ENCODE measurements at regions not wholly inside any gene's neighbourhood (a gene's known extent, or its start where the extent isn't known, plus 50 kb on each side); places are given as distances from the start of the nearest gene placed in this dataset.

DNA sequence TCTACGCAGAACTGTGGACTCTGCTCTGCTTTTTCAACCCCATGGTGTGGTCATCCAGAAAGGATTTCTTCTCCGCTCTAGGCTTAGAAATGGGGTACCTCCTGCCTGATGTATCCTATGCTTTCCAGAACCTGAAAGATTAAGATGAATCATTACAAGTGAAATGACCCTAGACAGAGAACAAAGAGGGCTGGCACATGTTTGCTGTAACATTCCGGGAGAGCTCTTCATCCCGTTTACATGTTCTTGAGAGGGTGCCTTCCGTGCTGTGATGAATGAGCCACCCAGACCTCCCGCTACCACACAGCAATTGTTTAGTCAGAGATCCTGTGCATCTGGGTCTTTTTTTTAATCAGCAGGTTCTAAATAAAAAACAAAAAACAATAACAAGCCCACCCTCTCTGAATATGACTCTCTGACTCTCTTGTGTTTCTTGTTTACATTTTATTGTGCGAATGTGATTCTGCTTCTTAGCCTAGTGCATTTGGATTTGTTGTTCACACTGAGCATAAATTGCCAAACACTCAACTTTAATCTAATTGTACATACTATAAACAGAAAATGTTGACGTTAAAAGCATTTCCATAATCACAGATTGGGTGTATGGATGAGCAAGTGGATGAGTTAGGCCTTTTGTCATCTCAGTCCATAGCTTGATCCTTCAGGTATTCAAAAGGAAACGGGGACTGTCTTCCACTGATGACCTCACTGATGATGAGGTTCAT, 87.1 kb downstream of the GPR88 start:
- no peak for TF ChIP-seq CTCF (IDR thresholded peaks at IDR 0.05)
- no peak for TF ChIP-seq POLR2A (IDR thresholded peaks at IDR 0.05)
- DNase-seq (ENCODE audit: low spot score in 2 of 2), result no peak
- 91 to 95% methylated on average over 9 of the region's 9 CpGs for WGBS, 2 donors
- H3K4me3 ChIP-seq (ENCODE audit: low read depth, poor library complexity, severe bottlenecking), result no peak overlapping the region
- intact Hi-C loops (cut with DNase I; ENCODE audit: low total_unique reads), result no loop called here

DNA sequence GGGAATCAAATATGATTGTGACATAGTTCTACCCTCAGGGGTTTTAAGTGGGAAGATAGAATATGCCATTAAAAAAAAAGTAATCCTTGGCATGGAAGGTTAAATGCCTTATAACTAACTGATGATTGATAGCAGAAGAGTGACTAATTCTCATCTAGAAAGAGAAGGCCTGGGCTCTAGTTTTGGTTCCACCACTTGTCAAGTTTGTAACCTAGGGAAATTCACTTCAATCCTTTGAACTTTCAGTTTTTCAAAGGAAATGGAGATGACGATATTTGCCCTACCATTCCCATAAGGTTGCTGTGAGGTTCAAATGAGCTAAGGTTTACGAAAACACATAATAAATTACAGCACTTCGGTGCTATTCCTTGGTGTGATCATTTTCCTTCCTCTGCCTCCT, 88.5 kb downstream of the GPR88 start:
- WGBS, 2 donors, result 66 to 81% methylated on average over 3 of the region's 3 CpGs
- no peak for DNase-seq (ENCODE audit: low spot score in 2 of 2)
- no peak overlapping the region for H3K4me3 ChIP-seq (ENCODE audit: low read depth, poor library complexity, severe bottlenecking)
- intact Hi-C loops (cut with DNase I; ENCODE audit: low total_unique reads), result no loop called here
- no peak for TF ChIP-seq POLR2A (IDR thresholded peaks at IDR 0.05)
- no peak for TF ChIP-seq CTCF (IDR thresholded peaks at IDR 0.05)

GRCh38 chr1:100627054-100627716, 89.2 kb downstream of the GPR88 start:
- no peak for DNase-seq (ENCODE audit: low spot score in 2 of 2)
- intact Hi-C loops (cut with DNase I; ENCODE audit: low total_unique reads), result loop anchor here (1.0 kb wide), 1 partner anchor 20 kb away; no protein-coding TSS in a partner anchor
- TF ChIP-seq POLR2A (IDR thresholded peaks at IDR 0.05), result no peak
- no peak for TF ChIP-seq CTCF (IDR thresholded peaks at IDR 0.05)
- WGBS, 2 donors, result 68 to 71% methylated on average over 5 of the region's 5 CpGs
- no peak overlapping the region for H3K4me3 ChIP-seq (ENCODE audit: low read depth, poor library complexity, severe bottlenecking)

GRCh38 chr1:100627936-100628335, 90.0 kb downstream of the GPR88 start:
- WGBS, 2 donors, result 87 to 88% methylated on average over 3 of the region's 3 CpGs
- intact Hi-C loops (cut with DNase I; ENCODE audit: low total_unique reads), result loop anchor here (1.0 kb wide), 1 partner anchor 21 kb away; no protein-coding TSS in a partner anchor
- H3K4me3 ChIP-seq (ENCODE audit: low read depth, poor library complexity, severe bottlenecking), result no peak overlapping the region
- no peak for DNase-seq (ENCODE audit: low spot score in 2 of 2)
- TF ChIP-seq CTCF (IDR thresholded peaks at IDR 0.05) (no peak), POLR2A (IDR thresholded peaks at IDR 0.05) (no peak)

DNA sequence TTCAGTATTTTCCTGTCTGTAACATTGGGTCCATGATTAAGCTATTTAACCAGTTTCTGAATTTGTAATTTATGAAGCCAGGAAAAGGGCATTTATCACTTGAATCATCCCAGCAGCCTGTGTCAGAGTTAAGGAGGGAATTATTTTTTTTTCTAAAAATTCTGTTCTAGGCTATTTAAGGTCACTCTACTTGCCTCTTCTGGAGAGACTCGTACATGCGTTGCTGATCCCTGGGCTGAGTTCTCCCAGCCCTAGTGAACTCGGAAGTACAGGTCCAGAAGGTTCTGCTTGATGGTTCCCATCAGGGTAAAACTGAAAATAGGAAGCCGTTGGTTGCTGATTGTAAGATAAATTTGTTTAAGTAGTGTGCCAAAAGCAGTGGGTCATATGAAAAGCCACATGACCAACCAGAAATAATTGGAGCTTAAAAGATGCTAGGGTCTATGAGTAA, 90.7 kb downstream of the GPR88 start:
- no peak for TF ChIP-seq POLR2A (IDR thresholded peaks at IDR 0.05)
- no peak for TF ChIP-seq CTCF (IDR thresholded peaks at IDR 0.05)
- DNase-seq (ENCODE audit: low spot score in 2 of 2), result no peak
- intact Hi-C loops (cut with DNase I; ENCODE audit: low total_unique reads), result no loop called here
- no peak overlapping the region for H3K4me3 ChIP-seq (ENCODE audit: low read depth, poor library complexity, severe bottlenecking)
- WGBS, 2 donors, result 36 to 46% methylated on average over 4 of the region's 4 CpGs

Data from lower leg skin (tissue), 4 donors.